HG03565 (cell line): ENCODE measurements at regions not wholly inside any gene's neighbourhood (a gene's known extent, or its start where the extent isn't known, plus 50 kb on each side); places are given as distances from the start of the nearest gene placed in this dataset.

Experiments used
- ATAC-seq: cut with Tn5 transposase; IDR thresholded peaks from one replicate; pipeline ENCODE4 v1.9.1; 2021; ENCODE audit warnings: mild to moderate bottlenecking, moderate library complexity; ENCODE audit not compliant: unreplicated experiment

DNA sequence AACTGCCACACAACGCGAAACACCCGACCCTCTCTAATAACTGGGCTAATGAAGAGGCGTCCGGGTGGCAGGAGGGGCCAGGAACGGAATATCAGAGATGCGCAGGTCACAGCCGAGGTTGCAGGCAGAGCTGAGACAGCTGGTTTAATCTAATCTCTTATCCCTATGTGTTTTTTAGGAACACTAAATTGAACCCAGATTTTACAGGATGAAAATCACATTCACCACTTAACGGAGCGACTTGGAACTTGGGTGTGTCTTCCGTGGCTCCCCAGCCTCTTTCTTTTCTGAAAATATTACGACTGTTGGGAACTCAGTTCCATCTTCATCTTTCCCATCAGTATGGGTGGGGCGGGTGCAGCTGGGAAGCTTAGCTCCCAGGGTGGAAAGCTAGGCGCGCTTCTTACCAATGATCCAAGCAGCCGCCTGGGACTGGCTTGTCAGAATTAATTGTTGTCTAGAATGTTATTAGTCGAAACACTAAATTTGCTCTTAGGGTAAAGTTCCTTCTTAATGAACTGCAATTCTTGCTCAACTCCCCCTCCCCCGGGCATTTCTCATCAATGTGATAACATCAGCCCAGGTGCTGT, 92.5 kb downstream of the IRX2 start:
- no peak for ATAC-seq

DNA sequence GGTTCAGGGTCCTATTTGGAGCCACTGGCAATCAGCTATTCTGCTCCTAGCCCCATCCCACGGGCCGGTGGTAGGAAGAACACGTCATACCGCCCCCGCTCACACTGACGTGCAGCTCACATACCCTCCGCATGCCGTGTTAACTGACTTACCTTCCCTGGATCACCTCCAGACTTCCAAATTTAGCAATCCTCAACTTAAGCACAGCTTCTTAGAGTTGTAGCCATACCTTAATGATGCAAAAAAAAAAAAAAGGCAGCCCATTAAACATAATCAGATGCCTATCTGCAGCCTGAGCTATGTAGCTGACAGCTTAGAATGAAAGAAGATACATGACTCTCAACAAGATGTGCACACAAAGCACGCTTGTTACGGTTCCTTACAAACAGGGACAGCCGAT, 93.0 kb downstream of the IRX2 start:
- ATAC-seq, result no peak

DNA sequence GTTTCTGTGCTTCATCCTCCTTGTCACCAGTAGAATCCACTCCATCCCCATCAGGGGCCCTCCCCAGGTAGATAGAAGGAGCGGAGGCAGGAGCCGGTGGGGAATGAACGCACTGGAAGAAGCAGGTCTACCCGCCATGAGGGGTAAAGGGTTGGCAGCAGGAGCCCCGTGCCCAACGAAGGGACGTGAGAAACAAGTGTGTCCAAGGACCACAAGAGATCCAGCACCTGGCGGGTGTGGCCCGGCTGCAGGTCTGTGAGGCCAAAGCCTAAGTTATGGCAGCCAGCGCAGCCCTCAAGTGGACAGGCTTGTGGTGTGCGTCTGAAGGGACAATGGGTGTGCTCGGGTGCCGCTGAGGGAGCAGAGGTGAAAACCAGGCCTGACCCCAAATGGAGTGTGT, 94.3 kb downstream of the IRX2 start:
- ATAC-seq, result no peak

DNA sequence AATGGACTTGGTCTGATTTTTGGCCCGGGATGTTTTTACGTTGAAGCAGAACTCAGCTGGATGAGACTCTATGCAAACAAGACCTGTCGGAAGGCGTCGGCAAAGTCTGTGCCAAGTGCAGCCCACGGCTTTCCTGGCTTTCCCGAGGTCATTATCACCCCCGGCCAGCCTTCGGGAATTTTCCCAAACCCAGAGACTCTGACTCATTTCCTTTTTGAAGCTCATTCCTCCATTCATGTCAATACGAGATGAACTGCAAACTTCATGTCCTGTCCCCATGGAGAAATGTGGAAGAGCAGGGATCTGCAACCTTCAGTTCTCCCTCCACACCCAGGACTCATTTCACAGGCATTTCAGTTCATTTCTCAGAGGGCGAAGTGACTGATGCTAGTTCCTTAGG, 95.3 kb downstream of the IRX2 start:
- ATAC-seq, result no peak

DNA sequence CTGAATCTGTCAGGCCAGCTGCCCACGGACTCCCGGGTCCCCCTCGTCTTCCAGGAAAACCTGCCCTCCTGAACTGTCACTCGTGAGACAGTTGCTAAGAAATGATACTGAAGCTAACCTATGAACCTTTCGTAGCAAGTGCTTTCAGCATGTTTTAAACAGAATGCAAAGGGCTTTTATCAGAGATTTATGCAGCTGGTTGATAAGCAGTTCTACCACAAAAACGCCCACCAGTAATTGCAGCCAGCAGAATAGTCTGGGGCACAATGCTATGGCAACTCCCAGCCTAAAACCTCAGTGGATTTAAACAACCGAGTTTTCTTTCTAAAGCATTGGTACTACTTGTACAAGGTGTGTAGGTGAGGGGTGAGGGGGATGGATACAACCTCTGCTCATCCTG, 97.5 kb downstream of the IRX2 start:
- ATAC-seq, result no peak

DNA sequence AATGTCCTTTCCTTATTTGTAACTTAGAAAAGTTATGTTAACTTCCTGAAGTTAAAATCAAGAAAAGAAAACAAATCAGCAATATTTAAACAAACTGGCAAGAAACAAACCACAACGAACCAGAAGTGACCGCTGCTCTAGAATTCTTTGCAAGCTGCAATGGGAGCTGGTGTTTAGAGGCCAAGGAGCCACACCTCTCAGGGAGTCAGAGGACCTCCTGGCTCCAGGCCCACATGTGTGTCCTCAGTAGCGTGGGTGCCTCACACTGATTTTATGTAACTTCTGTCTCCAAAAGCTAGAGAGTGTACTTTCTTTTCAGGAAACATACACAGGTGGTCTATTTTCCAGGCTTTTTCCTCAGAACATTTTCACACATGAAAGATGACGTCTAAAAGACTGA, 100.4 kb downstream of the IRX2 start:
- ATAC-seq, result no peak

DNA sequence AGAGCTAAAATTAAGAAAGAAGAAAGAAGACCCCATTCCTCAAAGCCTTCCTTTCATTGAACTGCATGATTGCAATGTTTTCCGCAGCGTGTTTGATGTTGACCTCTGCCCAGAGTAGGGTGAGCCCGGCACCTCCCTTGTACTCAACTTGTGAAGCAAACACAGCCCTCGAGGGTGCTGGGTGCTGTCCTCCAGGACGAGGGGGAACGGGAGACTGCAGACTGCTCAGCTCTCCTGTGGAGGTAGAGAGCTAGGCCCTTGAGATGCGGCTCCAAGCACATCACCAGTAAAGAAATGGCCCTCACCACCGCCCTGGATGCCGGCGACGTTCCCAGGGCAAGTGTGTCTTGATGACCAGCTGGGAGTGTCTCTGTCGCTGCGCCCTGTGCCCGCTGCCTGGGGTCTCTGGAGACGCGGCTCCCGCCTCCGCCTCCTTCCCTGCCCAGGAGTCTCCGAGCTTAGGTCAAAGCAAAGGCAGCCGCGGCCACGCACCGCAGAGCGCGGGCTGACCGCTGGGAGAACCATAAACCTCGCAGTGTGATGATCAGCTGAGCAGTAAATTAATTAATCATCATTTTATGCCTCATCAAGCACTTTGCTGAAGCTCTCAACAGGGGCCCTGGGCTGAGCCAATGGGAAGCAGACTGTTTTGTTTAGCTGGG, 108.7 kb downstream of the IRX2 start:
- no peak for ATAC-seq

DNA sequence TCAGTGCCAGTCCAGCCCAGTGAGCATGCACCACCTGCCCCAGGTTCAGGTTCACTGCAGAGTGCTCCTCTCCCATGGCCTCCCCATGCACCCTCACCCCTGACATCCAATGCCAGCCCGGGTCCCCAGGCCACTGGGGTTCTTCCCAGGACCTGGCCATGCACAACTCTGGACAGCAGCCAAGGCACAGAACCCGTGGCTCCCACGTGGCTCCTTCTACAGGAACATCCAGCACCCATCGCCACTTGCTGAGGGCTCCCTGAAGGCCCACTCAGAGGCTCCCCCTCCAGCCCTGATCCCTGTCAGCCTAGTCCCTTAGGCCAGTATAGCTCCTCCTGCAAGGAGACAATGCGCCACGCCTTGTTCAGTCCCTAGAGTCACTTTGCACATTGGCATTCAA, 110.8 kb downstream of the IRX2 start:
- ATAC-seq, result no peak

DNA sequence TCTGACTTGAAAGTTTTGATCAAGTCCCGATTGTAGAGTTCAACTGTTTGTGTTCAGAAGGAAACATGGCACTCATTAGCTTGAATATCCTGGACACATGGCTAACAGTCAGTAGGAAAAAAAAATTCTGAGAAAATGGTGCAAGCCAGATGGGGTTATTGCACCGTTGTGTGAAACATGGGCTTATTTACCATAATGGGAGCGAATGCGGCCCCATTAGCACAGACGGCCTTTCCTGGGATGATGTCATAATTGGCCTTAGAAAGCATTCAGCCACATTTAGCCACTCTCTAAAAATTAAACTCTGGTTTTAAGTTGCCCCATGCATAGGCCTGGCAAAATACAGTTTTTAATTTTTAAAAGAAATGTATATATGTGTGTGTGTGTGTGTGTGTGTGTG, 112.1 kb downstream of the IRX2 start:
- ATAC-seq, result no peak

DNA sequence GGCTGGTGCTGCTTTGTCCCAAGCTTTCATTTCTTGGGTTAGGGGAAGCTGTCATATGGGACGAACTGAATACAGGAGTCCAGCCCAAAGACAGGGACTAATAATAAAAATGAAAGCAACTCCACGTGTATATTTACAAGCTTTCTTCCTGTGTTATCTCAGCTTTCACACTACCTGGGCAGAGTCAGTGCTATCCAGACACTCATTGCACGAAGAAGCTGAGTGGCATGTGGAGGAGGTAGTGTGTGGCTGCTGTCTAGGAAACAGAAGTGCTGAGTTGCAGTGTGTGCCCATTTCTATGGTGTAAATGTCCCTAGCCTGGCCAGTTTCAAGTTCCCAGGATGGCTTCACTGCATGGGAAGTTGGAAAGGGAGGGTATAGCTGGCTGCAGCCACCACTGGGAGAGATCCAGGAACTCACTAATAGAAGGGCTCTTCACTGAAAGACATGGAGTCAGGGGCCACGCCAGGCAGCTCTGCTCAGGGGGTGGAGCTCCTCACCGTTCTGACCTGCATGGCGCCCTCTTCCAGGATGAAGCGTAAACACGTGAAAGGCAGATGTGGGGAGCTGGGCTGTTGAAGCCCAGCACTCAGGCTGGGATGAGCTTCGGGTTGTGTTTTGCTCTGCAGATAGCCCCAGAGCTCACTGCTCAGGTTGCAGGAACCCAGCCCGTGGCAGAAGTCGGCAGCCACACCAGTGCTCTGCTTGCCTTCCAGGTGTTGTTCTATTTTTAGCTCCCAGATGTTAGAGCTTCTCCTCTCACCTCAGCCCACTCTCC, 116.9 kb downstream of the IRX2 start:
- no peak for ATAC-seq

DNA sequence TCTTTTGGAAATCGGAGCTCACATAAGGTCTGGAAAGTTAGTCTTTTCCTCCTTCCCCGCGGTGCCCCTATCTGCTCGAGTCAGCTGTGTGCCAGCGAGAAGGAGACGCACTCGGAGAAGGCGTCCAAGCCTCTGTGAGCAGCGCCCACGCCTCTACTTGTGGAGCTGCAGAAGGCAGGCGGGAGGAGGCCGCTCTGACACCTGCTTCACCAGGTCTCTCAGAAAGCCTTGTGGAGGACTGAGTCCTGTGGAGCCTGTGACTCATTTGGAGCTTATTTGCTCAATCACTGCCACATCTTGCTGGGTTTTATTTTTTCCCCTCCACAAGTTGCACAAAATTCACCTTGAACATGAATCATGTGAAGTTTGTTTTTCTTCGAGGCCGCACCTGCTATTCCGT, 117.5 kb downstream of the IRX2 start:
- ATAC-seq, result no peak

DNA sequence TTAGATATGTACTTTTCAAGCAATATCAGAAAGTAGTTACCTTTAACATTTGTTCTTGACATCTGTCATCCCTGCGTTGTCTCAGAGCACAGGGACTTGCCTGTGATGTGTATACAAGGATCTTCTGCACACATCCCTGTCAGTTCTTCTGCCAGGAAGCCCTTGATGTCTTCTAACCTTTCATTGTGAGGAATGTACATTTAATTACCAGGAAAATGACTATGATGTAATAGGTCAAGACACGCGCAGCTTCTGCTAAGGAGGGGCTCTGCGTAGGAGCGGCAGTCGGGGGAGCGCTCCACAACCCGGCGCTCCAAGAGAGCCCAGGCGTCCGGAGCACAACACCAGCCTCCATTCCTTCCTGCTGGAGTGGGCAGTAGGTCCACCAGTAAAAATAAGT, 119.7 kb downstream of the IRX2 start:
- ATAC-seq, result no peak

DNA sequence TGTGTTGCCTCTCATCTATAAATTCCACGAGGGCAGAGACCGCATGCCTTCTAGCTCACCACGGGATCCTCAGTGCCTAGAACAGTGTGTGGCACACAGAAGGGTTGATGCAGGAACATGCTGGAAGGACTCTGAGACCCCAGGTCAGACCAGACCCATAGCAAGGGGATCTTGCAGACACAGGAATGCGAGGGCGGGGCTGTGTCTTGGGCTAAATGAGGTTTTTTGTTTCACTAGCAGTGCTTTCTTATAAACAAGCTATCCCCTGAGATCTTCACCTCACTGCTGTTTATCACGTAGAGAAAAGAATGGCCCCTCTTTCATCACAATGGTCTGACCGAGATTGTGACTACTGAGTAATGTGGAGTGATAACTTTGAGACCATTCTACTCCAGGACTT, 122.4 kb downstream of the IRX2 start:
- ATAC-seq, result no peak

DNA sequence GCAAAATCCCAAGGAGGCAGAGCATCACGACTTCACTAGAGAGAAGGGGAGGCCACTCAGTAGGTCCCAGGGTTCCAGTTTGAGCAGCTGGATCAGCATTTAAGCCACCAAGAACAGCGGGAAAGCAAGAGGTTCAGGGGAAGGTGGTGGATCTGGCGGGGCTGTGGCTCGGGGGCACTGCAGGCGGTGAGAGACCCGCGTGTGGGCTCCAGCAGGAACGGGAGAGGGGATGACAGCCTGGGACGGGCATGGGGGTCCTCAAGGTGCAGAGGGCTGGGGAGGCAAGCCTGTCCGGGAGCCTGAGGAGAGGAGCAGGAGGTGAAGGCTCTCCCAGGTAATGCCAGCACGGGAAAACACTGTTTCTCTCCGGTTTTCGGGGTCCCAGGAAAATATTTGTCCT, 123.6 kb downstream of the IRX2 start:
- ATAC-seq, result no peak

DNA sequence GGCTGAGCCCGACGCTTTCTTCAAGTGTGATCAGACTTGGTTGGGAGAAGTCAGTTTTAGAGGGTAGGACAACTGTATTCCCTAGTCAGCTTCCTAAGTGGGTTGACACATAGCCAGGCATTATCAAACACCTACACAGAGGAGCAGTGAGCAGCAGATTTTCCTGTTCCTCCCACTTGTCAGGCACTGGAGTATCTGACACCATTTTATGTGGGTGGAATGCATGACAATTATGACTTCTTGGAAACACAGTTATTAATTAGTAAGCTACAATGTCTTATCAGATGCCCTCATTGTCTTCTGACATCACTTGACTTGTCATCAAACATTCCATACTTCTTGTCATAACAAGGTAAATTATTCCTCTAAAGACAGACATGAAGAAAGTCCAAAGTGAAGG, 124.9 kb downstream of the IRX2 start:
- no peak for ATAC-seq

DNA sequence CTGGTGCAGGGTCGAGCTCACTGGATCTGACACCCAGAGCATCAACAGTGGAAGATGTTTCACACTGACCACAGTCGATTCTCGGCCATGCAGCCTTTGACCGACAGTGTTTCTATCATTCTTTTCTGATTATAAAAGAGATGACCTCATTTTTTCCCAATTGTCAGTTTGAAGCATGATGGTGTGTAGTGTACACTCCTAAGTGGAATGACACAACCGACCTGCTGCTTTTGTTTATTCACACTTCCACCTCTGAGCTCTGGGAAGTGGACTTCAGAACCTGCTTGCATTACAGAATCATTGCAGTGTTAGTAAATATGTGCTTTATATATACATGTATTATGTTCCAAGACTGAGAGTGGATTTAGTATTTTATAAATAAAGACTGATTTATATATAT, 128.6 kb downstream of the IRX2 start:
- no peak for ATAC-seq

DNA sequence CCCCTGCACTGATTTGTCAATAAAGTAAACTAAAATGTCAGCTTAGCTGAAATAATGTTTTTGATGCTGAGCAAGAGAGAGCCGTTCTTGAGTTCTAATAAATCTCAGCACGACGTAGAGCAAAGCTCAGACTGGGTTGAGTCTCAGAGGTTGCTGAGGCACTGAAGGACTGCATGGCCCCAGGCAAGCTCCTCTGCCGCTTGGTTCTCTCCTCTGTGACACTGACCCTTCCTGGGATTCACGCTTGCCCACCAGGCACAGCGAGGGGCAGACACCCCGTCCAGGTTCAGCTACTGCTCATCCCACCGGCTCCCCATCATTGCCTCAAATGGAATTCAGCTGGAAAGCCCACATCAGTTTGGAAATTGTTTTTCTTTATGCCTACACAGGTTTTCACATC, 129.8 kb downstream of the IRX2 start:
- no peak for ATAC-seq

DNA sequence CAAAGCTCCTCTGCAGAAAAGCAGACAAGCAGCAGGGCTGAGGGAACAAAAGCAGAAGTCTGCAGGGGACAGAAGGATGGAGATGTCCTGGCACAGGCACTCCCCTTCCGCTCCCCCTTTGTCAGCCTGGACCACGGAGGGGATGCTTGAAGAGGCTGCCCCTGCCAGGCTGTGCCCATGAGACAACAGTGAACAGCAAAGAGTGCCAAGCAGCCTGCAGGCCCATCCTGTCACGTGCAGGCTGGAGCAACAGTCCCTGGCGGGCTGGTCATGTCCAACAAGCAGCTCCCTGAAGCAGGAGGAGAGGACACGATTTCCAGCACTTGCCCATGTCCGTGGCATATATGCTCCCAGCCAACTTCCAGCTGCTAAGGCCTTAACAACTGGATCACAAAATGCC, 132.3 kb downstream of the IRX2 start:
- ATAC-seq, result no peak

DNA sequence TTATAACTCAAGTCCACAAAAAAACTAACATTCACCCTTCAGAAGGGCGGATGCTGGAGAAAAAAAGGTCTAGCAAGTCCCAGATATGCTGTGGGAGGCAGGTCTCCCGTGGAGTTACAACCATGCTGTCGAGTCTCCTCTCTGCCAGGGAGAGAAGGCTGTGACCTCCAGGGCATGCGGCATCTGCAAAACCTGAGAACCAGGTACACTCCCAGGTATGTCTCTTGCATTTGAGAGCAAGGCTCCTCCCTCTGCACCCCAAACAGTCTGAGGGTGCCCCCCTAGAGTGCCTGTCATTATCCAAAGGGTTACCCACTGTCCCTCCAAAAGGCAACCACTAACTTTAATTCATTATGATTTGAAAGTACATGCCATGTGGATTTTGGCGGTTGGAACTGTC, 134.0 kb downstream of the IRX2 start:
- no peak for ATAC-seq

DNA sequence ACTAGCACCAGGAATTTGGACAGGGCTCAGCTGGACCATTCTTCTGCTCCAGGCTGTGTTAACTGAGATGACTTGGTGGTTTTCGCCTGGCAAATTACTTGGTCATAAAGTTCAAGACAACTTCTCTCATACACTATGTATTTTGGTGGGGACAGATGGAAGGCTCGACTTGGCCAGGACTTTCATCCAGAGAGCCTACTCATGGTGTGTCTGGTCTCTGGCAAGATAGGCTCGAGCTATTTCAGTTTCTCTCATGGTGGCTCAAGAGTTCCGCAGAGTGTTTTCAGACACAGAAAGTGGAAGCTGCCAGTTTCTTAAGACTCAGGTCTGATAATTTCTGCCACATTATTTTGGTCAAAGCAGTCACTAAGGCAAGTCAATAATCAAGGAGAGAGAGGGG, 135.6 kb downstream of the IRX2 start:
- ATAC-seq, result no peak

DNA sequence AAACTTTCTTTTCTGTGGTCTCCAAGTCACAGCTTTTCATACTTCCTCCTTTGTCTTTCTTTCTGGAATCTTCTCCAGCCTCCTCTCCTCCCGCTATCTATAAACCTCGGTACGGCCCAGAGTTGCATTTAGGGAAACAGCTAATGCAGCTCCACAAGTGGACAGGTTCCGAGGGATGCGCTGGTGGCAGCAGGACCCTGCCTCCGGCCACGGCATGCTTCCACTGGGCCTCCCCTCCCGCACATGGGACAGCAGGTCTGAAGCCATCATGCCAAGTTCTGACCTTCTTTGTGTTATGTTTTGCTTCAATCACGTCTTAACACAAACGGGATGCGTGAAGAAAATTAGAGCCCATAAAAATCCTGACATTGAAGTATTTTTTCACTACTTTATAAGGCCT, 136.9 kb downstream of the IRX2 start:
- no peak for ATAC-seq

DNA sequence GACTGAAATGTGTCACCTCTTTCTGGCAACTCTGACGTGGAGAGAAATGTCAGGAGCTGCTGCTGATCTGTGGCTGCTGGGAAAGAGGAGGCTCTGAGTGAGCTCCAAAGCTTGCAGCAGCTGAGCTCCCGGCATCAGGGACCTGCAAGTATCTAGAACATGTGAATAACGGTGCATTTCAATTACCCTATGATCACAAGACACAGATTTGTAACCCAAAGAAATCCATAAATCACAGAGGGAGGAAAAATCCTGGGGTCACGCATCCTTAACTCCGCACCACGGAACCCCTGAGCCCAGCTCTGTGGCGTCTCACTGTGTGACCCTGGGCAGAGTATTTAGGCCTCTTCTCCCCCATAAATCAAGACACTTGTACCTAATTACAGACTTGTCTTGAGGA, 139.8 kb downstream of the IRX2 start:
- ATAC-seq, result no peak

DNA sequence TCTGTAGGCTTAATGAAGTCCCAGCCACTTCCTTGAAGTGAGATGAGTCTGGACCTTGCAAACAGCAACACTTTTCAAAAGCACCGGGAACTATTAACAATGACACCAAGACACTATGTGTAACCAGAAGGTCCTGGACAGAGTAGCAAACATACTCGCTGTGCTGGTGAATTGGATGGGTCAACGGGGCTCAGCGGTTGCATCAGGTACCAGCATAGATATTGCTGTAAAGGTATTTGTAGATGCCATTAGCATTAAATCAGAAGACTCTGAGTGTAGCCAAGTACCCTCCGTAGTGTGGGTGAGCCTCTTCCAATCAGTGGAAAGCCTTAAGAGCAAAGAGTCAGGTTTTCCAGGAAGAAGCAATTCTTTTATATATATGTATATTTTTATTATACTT, 140.5 kb downstream of the IRX2 start:
- no peak for ATAC-seq
